GM18861 (cell line): ENCODE measurements at regions not wholly inside any gene's neighbourhood (a gene's known extent, or its start where the extent isn't known, plus 50 kb on each side); places are given as distances from the start of the nearest gene placed in this dataset.
"Not testable (repeated sequence)": the region's sequence is repeated elsewhere in the genome, so short reads cannot be mapped to it uniquely, and the experiment has no call there.

Experiments used
- ATAC-seq: cut with Tn5 transposase; IDR thresholded peaks from one replicate; pipeline ENCODE4 v1.9.1; 2021; ENCODE audit not compliant: unreplicated experiment

GRCh38 chr2:89795530-89795929 is 1104.1 kb downstream of the RPIA start:
- not testable (repeated sequence) for ATAC-seq

DNA sequence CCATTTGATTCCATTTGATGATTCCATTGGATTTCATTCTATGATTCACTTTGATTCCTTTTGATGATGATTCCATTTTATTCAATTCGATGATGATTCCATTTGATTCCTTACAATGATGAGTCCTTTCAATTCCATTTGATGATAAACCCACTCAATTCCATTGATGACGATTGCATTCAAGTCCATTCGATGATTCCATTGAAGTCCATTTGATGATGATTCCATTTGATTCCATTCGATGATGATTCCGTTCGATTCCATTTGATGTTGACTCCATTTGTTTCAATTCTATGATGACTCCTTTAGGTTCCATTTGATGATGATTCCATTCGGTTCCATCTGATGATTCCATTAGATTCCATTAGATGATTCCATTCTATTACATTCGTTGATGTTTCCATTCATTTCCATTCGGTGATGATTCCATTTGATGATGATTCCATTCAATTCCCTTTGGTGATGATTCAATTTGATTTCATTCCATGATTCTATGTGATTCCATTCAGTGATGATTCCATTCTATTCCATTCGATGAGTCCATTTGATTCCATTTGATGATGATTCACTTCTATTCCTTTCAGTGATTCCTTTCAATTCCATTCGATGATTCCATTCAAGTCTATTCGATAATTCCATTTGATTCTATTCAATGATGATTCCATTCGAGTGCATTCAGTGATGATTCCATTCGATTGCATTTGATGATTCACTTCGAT is 1106.0 kb downstream of the RPIA start:
- no peak for ATAC-seq

- not testable (repeated sequence) for ATAC-seq
Measured at GRCh38 chr2:89801207-89801606, 1109.7 kb downstream of the RPIA start.

DNA sequence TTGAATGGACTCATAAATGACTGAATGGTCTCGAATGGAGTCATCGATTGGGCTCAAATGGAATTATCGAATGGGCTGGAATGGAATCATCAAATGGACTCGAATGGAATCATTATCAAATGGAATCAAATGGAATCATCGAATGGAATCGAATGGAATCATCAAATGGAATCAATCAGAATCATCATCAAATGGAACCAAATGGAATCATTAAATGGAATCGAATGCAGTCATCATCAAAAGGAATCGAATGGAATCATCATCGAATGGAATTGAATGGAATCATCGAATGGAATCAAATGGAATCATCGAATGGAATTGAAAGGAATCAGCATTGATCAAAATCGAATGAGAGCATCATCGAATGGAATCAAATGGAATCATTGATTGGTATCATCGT is 1114.9 kb downstream of the RPIA start:
- ATAC-seq = not testable (repeated sequence)

DNA sequence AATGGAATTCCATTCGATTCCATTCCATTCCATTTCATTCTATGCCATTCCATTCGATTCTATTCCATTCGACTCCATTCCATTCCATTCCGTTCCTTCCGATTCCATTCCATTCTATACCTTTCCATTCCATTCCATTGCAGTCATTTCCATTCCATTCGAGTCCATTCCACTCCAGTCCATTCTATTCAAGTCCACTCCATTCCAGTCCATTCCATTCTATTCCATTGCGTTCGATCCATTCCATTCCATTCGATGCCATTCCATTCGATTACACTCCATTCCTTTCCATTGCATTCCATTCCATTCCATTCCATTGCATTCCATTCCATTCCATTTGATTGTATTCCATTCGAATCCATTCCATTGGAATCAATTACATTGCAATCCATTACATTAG is 1119.8 kb downstream of the RPIA start:
- ATAC-seq = no peak

DNA sequence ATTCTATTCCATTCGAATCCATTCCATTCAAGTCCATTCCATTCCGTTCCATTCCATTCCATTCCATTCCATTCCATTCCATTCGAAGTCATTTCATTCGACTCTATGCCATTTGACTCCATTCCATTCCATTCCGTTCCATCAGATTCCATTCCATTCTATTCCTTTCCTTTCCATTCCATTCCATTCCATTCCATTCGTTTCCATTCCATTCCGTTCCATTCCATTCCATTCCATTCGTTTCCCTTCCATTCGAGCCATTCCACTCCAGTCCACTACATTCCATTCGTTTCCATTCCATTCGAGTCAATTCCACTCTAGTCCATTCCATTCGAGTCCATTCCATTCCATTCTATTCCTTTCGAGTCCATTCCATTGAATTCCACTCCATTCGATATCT is 1120.4 kb downstream of the RPIA start:
- ATAC-seq = not testable (repeated sequence)

DNA sequence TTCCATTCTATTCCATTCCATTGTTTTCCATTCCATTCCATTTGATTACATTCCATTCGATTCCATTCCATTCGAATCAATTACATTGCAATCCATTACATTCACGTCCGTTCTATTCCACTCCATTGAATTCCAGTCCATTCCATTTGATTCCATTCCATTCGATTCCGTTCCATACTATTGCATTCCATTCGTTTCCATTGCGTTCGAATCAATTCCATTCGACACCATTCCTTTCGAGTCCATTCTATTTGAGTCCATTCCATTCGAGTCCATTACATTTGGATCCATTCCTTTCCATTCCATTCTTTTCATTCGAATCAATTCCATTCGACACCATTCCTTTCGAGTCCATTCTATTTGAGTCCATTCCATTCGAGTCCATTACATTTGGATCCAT is 1122.9 kb downstream of the RPIA start:
- not testable (repeated sequence) for ATAC-seq

DNA sequence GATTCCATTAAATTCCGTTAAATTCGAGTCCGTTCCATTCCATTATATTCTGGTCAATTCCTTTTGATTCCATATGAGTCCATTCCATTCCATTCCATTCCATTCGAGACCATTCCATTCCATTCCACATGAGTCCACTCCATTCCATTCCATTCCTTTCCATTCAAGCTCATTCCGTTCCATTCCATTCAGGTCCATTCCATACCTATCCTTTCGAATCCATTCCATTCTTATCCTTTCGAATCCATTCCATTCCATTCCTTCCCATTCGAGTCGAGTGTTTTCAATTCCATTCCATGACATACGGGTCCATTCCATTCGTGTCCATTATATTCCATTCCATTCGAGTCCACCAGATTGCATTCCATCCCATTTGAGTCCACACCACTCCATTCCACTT is 1127.4 kb downstream of the RPIA start:
- ATAC-seq = no peak

DNA sequence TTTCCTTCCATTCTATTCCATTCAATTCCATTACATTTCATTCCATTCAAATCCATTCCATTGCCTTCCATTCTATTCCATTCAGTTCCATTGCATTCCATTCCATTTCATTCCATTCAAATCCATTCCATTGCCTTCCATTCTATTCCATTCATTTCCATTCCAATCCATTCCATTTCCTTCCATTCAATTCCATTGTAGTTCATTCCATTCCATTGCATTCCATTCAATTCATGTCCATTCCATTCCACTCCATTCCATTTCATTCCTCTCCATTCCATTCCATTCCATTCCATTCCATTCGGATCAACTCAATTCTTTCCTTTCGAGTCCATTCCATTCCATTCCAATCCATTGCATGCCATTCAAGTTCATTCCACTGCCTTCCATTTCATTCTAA is 1128.3 kb downstream of the RPIA start:
- ATAC-seq = no peak

GRCh38 chr2:89820248-89820647 is 1128.8 kb downstream of the RPIA start:
- ATAC-seq = no peak

- no peak for ATAC-seq
Measured at GRCh38 chr2:89821455-89821945, 1130.0 kb downstream of the RPIA start.

GRCh38 chr2:89822342-89822741 is 1130.9 kb downstream of the RPIA start:
- ATAC-seq = not testable (repeated sequence)

GRCh38 chr2:89823556-89823955 is 1132.1 kb downstream of the RPIA start:
- ATAC-seq = no peak

GRCh38 chr2:89825034-89825433 is 1133.6 kb downstream of the RPIA start:
- ATAC-seq = no peak

DNA sequence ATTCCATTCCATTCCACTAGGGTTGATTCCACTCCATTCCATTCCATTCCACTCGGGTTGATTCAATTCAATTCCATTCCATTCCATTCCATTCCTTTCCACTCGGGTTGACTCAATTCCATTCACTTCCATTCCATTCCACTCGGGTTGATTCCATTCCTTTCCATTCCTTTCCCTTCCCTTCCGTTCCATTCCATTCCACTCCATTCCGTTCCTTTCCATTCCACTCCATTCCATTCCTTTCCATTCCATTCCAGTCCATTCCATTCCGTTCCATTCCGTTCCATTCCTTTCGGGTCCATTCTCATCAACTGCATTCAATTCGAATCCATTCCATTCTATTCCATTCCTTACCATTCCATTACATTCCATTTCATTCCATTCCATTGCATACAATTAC is 1135.3 kb downstream of the RPIA start:
- not testable (repeated sequence) for ATAC-seq

GRCh38 chr2:89827829-89828228 is 1136.4 kb downstream of the RPIA start:
- ATAC-seq = not testable (repeated sequence)

DNA sequence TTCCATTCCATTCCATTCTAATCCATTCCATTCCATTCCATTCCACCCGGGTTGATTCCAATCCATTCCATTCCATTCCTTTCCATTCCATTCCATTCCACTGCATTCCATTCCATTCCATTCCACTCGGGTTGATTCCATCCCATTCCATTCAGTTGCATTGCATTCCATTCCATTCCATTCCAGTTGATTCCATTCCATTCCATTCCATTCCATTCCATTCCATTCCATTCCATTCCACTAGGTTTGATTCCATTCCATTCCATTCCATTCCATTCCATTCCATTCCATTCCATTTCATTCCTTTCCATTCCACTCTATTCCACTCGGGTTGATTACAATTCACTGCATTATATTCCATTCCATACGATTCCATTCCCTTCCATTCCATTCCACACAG is 1136.9 kb downstream of the RPIA start:
- ATAC-seq = not testable (repeated sequence)

GRCh38 chr2:89828961-89829631 is 1137.6 kb downstream of the RPIA start:
- peak; percentile 26 for ATAC-seq

DNA sequence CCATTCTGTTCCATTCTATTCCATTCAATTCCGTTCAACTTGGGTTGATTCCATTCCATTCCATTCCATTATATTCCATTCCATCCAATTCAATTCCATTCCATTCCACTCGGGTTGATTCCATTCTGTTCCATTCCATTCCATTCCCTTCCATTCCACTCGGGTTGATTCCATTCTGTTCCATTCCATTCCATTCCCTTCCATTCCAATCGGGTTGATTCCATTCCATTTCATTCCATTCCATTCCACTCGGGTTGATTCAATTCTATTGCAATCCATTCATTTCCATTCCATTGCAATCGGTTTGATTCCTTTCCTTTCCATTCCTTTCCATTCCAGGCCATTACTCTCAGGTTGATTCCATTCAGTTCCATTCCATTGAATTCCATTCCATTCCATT is 1138.4 kb downstream of the RPIA start:
- no peak for ATAC-seq

DNA sequence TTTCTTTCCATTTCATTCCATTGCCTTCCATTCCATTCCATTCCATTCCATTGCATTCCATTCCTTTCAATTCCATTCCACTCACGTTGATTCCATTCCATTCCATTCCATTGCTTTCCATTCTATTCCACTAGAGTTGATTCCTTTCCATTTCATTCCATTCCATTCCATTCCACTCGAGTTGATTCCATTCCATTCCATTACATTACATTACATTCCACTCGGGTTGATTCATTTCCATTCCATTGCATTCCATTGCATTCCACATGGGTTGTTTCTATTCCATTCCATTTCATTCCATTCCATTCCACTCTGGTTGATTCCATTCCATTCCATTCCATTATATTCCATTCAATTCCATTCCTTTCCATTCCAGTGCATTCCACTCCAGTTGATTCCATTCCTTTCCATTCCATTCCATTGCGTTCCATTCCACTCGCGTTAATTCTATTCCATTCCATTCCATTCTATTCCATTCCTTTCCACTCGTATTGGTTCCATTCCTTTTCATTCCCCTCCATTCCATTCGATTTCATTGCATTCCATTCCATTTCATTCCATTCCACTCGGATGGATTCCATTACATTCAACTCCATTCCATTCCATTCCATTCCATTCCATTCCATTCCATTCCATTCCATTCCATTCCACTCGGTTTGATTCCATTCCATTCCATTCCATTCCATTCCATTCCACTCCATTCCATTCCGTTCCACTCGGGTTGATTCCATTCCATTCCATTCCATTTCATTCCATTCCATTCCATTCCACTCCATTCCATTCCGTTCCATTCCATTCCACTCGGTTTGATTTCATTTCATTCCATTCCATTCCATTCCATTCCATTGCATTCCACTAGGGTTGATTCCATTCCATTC is 1139.1 kb downstream of the RPIA start:
- peak; percentile 35 for ATAC-seq
